ENCODE measurements at regions not wholly inside any gene's neighbourhood (a gene's known extent, or its start where the extent isn't known, plus 50 kb on each side); places are given as distances from the start of the nearest gene placed in this dataset.

GRCh38 chr12:125645724-125646123, 580.5 kb downstream of the AACS start:
- 73% methylated on average over 5 of the region's 5 CpGs for WGBS

GRCh38 chr12:125650587-125650986, 585.4 kb downstream of the AACS start:
- H3K27me3 ChIP-seq (replicated peaks; ENCODE audit: insufficient read depth): no peaks in the 10 kb centered on the region
- DNase-seq (ENCODE audit: low spot score): no peak
- H3K9me3 ChIP-seq: no peaks in the 10 kb centered on the region
- intact Hi-C loops (cut with DNase I): no loop called here
- WGBS: 94% methylated on average over 19 of the region's 19 CpGs
- H3K27ac ChIP-seq: no peak overlapping the region
- H3K4me3 ChIP-seq: no peak overlapping the region
- TF ChIP-seq POLR2AphosphoS5 (IDR thresholded peaks at IDR 0.05) (no peak), CTCF (IDR thresholded peaks at IDR 0.05) (no peak), POLR2A (IDR thresholded peaks at IDR 0.05) (no peak)
- H3K4me1 ChIP-seq (replicated peaks): no peaks in the 10 kb centered on the region
- H3K36me3 ChIP-seq: no peaks in the 10 kb centered on the region

More at GRCh38 chr12:125645724-125646123, 580.5 kb downstream of the AACS start:
- Histone ChIP-seq H3K36me3 (no peaks in the 10 kb centered on the region), H3K4me3 (no peak overlapping the region), H3K4me1 (replicated peaks) (no peaks in the 10 kb centered on the region), H3K9me3 (no peaks in the 10 kb centered on the region), H3K27ac (no peak overlapping the region), H3K27me3 (replicated peaks; ENCODE audit: insufficient read depth) (no peaks in the 10 kb centered on the region)
- TF ChIP-seq CTCF (IDR thresholded peaks at IDR 0.05) (no peak), POLR2AphosphoS5 (IDR thresholded peaks at IDR 0.05) (no peak), POLR2A (IDR thresholded peaks at IDR 0.05) (no peak)
- DNase-seq (ENCODE audit: low spot score): no peak
- intact Hi-C loops (cut with DNase I): no loop called here

GRCh38 chr12:125651625-125652024, 586.4 kb downstream of the AACS start:
- DNase-seq (ENCODE audit: low spot score): no peak
- Histone ChIP-seq H3K9me3 (no peaks in the 10 kb centered on the region), H3K27me3 (replicated peaks; ENCODE audit: insufficient read depth) (no peaks in the 10 kb centered on the region), H3K4me3 (no peak overlapping the region), H3K4me1 (replicated peaks) (no peaks in the 10 kb centered on the region), H3K27ac (no peak overlapping the region), H3K36me3 (no peaks in the 10 kb centered on the region)
- intact Hi-C loops (cut with DNase I): no loop called here
- TF ChIP-seq POLR2A (IDR thresholded peaks at IDR 0.05): no peak
- TF ChIP-seq POLR2AphosphoS5 (IDR thresholded peaks at IDR 0.05): no peak
- no peak for TF ChIP-seq CTCF (IDR thresholded peaks at IDR 0.05)
- WGBS: 91% methylated on average over 4 of the region's 4 CpGs

- Histone ChIP-seq H3K36me3 (no peaks in the 10 kb centered on the region), H3K4me3 (no peak overlapping the region), H3K27me3 (replicated peaks; ENCODE audit: insufficient read depth) (no peaks in the 10 kb centered on the region), H3K9me3 (no peaks in the 10 kb centered on the region), H3K27ac (no peak overlapping the region), H3K4me1 (replicated peaks) (no peaks in the 10 kb centered on the region)
- DNase-seq (ENCODE audit: low spot score): no peak
- WGBS: 87% methylated on average over 6 of the region's 6 CpGs
- intact Hi-C loops (cut with DNase I): no loop called here
- TF ChIP-seq POLR2A (IDR thresholded peaks at IDR 0.05) (no peak), CTCF (IDR thresholded peaks at IDR 0.05) (no peak), POLR2AphosphoS5 (IDR thresholded peaks at IDR 0.05) (no peak)
Measured at GRCh38 chr12:125652681-125653080, 587.4 kb downstream of the AACS start.

- H3K4me1 ChIP-seq (replicated peaks): no peaks in the 10 kb centered on the region
- no peaks in the 10 kb centered on the region for H3K9me3 ChIP-seq
- H3K36me3 ChIP-seq: no peaks in the 10 kb centered on the region
- H3K4me3 ChIP-seq: no peak overlapping the region
- intact Hi-C loops (cut with DNase I): no loop called here
- H3K27ac ChIP-seq: no peak overlapping the region
- WGBS: 87% methylated on average over 3 of the region's 3 CpGs
- TF ChIP-seq POLR2AphosphoS5 (IDR thresholded peaks at IDR 0.05) (no peak), CTCF (IDR thresholded peaks at IDR 0.05) (no peak), POLR2A (IDR thresholded peaks at IDR 0.05) (no peak)
- no peaks in the 10 kb centered on the region for H3K27me3 ChIP-seq (replicated peaks; ENCODE audit: insufficient read depth)
- DNase-seq (ENCODE audit: low spot score): no peak
Measured at GRCh38 chr12:125657681-125658080, 592.4 kb downstream of the AACS start.

Data from prostate gland (tissue), 2 donors.